ENCODE measurements at regions not wholly inside any gene's neighbourhood (a gene's known extent, or its start where the extent isn't known, plus 50 kb on each side); places are given as distances from the start of the nearest gene placed in this dataset.

- H3K4me3 Mint-ChIP-seq = no peak overlapping the region
- no peaks in the 10 kb centered on the region for H3K27me3 Mint-ChIP-seq
- H3K4me1 Mint-ChIP-seq (ENCODE audit: low read depth) = peaks cover 4% of the 10 kb centered on the region
- H3K36me3 Mint-ChIP-seq (ENCODE audit: low read depth) = no peaks in the 10 kb centered on the region
- H3K9me3 Mint-ChIP-seq = no peaks in the 10 kb centered on the region
- no peak overlapping the region for H3K27ac Mint-ChIP-seq
These were observed 95.2 kb upstream of the KLF7 start for GRCh38 chr2:207260947-207261346.

GRCh38 chr2:207264310-207264709, 98.6 kb upstream of the KLF7 start:
- H3K36me3 Mint-ChIP-seq (ENCODE audit: low read depth) = no peaks in the 10 kb centered on the region
- no peaks in the 10 kb centered on the region for H3K27me3 Mint-ChIP-seq
- no peaks in the 10 kb centered on the region for H3K9me3 Mint-ChIP-seq
- peaks cover 6% of the 10 kb centered on the region for H3K4me1 Mint-ChIP-seq (ENCODE audit: low read depth)
- H3K4me3 Mint-ChIP-seq = no peak overlapping the region
- H3K27ac Mint-ChIP-seq = no peak overlapping the region

GRCh38 chr2:207265332-207265731, 99.6 kb upstream of the KLF7 start:
- Mint-ChIP-seq H3K9me3 (no peaks in the 10 kb centered on the region), H3K27ac (no peak overlapping the region), H3K4me1 (ENCODE audit: low read depth) (peaks cover 6% of the 10 kb centered on the region), H3K27me3 (no peaks in the 10 kb centered on the region), H3K36me3 (ENCODE audit: low read depth) (no peaks in the 10 kb centered on the region), H3K4me3 (no peak overlapping the region)

- no peak overlapping the region for H3K4me3 Mint-ChIP-seq
- H3K36me3 Mint-ChIP-seq (ENCODE audit: low read depth) = no peaks in the 10 kb centered on the region
- H3K27ac Mint-ChIP-seq = no peak overlapping the region
- no peaks in the 10 kb centered on the region for H3K9me3 Mint-ChIP-seq
- H3K27me3 Mint-ChIP-seq = no peaks in the 10 kb centered on the region
- H3K4me1 Mint-ChIP-seq (ENCODE audit: low read depth) = peaks cover 6% of the 10 kb centered on the region
These were observed 100.1 kb upstream of the KLF7 start for GRCh38 chr2:207265869-207266268.

- Mint-ChIP-seq H3K4me1 (ENCODE audit: low read depth) (peaks cover 6% of the 10 kb centered on the region), H3K27me3 (no peaks in the 10 kb centered on the region)
These were observed 100.9 kb upstream of the KLF7 start for GRCh38 chr2:207266648-207267047.

GRCh38 chr2:207269038-207269437, 103.3 kb upstream of the KLF7 start:
- no peaks in the 10 kb centered on the region for H3K9me3 Mint-ChIP-seq
- peaks cover 6% of the 10 kb centered on the region for H3K4me1 Mint-ChIP-seq (ENCODE audit: low read depth)
- no peaks in the 10 kb centered on the region for H3K36me3 Mint-ChIP-seq (ENCODE audit: low read depth)
- no peak overlapping the region for H3K27ac Mint-ChIP-seq
- no peak overlapping the region for H3K4me3 Mint-ChIP-seq
- no peaks in the 10 kb centered on the region for H3K27me3 Mint-ChIP-seq

More at GRCh38 chr2:207266648-207267047, 100.9 kb upstream of the KLF7 start:
- Mint-ChIP-seq H3K9me3 (no peaks in the 10 kb centered on the region), H3K4me3 (no peak overlapping the region), H3K36me3 (ENCODE audit: low read depth) (no peaks in the 10 kb centered on the region), H3K27ac (no peak overlapping the region)

- Mint-ChIP-seq H3K9me3 (peaks cover 5% of the 10 kb centered on the region), H3K27ac (no peak overlapping the region), H3K27me3 (no peaks in the 10 kb centered on the region), H3K36me3 (ENCODE audit: low read depth) (no peaks in the 10 kb centered on the region), H3K4me1 (ENCODE audit: low read depth) (peaks cover 10% of the 10 kb centered on the region), H3K4me3 (no peak overlapping the region)
These were observed 108.9 kb upstream of the KLF7 start for GRCh38 chr2:207274530-207275189.

- Mint-ChIP-seq H3K27me3 (no peaks in the 10 kb centered on the region), H3K36me3 (ENCODE audit: low read depth) (no peaks in the 10 kb centered on the region), H3K4me1 (ENCODE audit: low read depth) (peaks cover 18% of the 10 kb centered on the region), H3K9me3 (peaks cover 5% of the 10 kb centered on the region), H3K4me3 (no peak overlapping the region), H3K27ac (no peak overlapping the region)
These were observed 110.0 kb upstream of the KLF7 start for GRCh38 chr2:207275779-207276178.

- no peak overlapping the region for H3K4me3 Mint-ChIP-seq
- H3K36me3 Mint-ChIP-seq (ENCODE audit: low read depth) = no peaks in the 10 kb centered on the region
- no peaks in the 10 kb centered on the region for H3K27me3 Mint-ChIP-seq
- no peak overlapping the region for H3K27ac Mint-ChIP-seq
- H3K9me3 Mint-ChIP-seq = peaks cover 5% of the 10 kb centered on the region
- H3K4me1 Mint-ChIP-seq (ENCODE audit: low read depth) = peaks cover 19% of the 10 kb centered on the region
These were observed 110.5 kb upstream of the KLF7 start for GRCh38 chr2:207276248-207276647.

GRCh38 chr2:207276858-207277257, 111.1 kb upstream of the KLF7 start:
- Mint-ChIP-seq H3K4me1 (ENCODE audit: low read depth) (peaks cover 25% of the 10 kb centered on the region), H3K27me3 (no peaks in the 10 kb centered on the region), H3K36me3 (ENCODE audit: low read depth) (no peaks in the 10 kb centered on the region), H3K9me3 (peaks cover 11% of the 10 kb centered on the region), H3K4me3 (no peak overlapping the region), H3K27ac (no peak overlapping the region)

GRCh38 chr2:207279520-207279919, 113.8 kb upstream of the KLF7 start:
- H3K27ac Mint-ChIP-seq = peak overlapping the region; percentile 71
- no peaks in the 10 kb centered on the region for H3K27me3 Mint-ChIP-seq
- peaks cover 18% of the 10 kb centered on the region for H3K9me3 Mint-ChIP-seq
- no peaks in the 10 kb centered on the region for H3K36me3 Mint-ChIP-seq (ENCODE audit: low read depth)
- no peak overlapping the region for H3K4me3 Mint-ChIP-seq
- H3K4me1 Mint-ChIP-seq (ENCODE audit: low read depth) = peaks cover 49% of the 10 kb centered on the region

- peaks cover 69% of the 10 kb centered on the region for H3K4me1 Mint-ChIP-seq (ENCODE audit: low read depth)
- H3K27ac Mint-ChIP-seq = peak overlapping the region; percentile 21
- H3K36me3 Mint-ChIP-seq (ENCODE audit: low read depth) = no peaks in the 10 kb centered on the region
- no peak overlapping the region for H3K4me3 Mint-ChIP-seq
- H3K9me3 Mint-ChIP-seq = peaks cover 13% of the 10 kb centered on the region
- H3K27me3 Mint-ChIP-seq = no peaks in the 10 kb centered on the region
These were observed 115.7 kb upstream of the KLF7 start for GRCh38 chr2:207281436-207281835.

GRCh38 chr2:207282916-207283315, 117.2 kb upstream of the KLF7 start:
- peak overlapping the region; percentile 14 for H3K4me3 Mint-ChIP-seq
- H3K9me3 Mint-ChIP-seq = peaks cover 13% of the 10 kb centered on the region
- no peaks in the 10 kb centered on the region for H3K27me3 Mint-ChIP-seq

GRCh38 chr2:207283356-207283755, 117.6 kb upstream of the KLF7 start:
- Mint-ChIP-seq H3K36me3 (ENCODE audit: low read depth) (no peaks in the 10 kb centered on the region), H3K27ac (peak overlapping the region; percentile 13), H3K4me1 (ENCODE audit: low read depth) (peaks cover 76% of the 10 kb centered on the region), H3K9me3 (peaks cover 13% of the 10 kb centered on the region), H3K27me3 (no peaks in the 10 kb centered on the region), H3K4me3 (peak overlapping the region; percentile 14)

More at GRCh38 chr2:207282916-207283315, 117.2 kb upstream of the KLF7 start:
- no peaks in the 10 kb centered on the region for H3K36me3 Mint-ChIP-seq (ENCODE audit: low read depth)
- peak overlapping the region; percentile 13 for H3K27ac Mint-ChIP-seq
- peaks cover 75% of the 10 kb centered on the region for H3K4me1 Mint-ChIP-seq (ENCODE audit: low read depth)

GRCh38 chr2:207284556-207285472, 119.1 kb upstream of the KLF7 start:
- Mint-ChIP-seq H3K27me3 (no peaks in the 10 kb centered on the region), H3K4me3 (no peak overlapping the region), H3K36me3 (ENCODE audit: low read depth) (no peaks in the 10 kb centered on the region), H3K27ac (no peak overlapping the region), H3K9me3 (peaks cover 13% of the 10 kb centered on the region), H3K4me1 (ENCODE audit: low read depth) (peaks cover 78% of the 10 kb centered on the region)

All from stimulated activated naive CD8-positive, alpha-beta T cell treated with anti-CD3 and anti-CD28 coated beads, Interleukin-15, Interleukin-2, amounts not matched to agents 100 ng/mL and 50 ng/mL, for 24 hours (primary cell).